ENCODE measurements at regions not wholly inside any gene's neighbourhood (a gene's known extent, or its start where the extent isn't known, plus 50 kb on each side); places are given as distances from the start of the nearest gene placed in this dataset.

GRCh38 chr20:41895241-41896032, 277.3 kb upstream of the CHD6 start:
- Histone ChIP-seq H3K9me3 (no peaks in the 10 kb centered on the region), H3K27ac (no peak overlapping the region), H3K4me3 (no peak overlapping the region), H3K36me3 (no peaks in the 10 kb centered on the region), H3K27me3 (no peaks in the 10 kb centered on the region), H3K4me1 (no peaks in the 10 kb centered on the region)
- no peak for DNase-seq
- TF ChIP-seq CTCF (IDR thresholded peaks at IDR 0.05), result no peak
- intact Hi-C loops (cut with DNase I; ENCODE audit: low total_unique reads), result no loop called here

DNA sequence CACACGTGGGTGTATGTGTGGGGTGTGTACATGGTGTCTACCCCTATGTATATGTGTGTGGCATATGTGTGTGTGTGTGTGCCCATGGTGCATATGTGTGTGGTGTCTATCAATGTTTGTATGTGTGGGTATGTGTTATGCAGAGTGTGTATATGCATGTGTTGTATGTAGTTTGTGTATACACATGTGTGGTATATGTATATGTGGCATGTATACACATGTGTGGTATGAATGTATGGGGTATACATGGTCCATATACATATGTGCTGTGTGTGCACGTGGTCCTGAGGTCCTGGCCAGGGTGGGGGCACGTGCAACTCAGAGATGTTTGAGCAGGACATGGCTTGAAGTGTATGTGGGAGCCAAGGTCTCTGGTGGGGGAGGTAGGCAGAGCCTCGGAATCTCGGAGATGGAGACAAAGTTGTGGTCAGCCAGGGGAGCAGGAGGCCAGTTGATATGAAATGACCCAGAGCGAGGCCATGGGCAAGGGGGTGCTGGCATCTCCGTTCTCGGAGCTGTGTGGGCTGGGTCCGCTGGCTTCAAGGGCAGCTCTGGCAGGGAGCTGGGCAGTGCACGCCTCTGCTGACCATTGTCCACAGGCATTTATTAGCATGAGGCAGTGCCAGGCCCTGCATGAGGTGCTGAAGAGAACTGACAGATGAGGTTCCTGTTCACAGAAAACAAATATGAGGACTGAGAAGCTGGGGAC, 276.2 kb upstream of the CHD6 start:
- intact Hi-C loops (cut with DNase I; ENCODE audit: low total_unique reads), result no loop called here
- TF ChIP-seq CTCF (IDR thresholded peaks at IDR 0.05), result no peak
- H3K27me3 ChIP-seq, result no peaks in the 10 kb centered on the region
- H3K4me1 ChIP-seq, result no peaks in the 10 kb centered on the region
- H3K4me3 ChIP-seq, result no peak overlapping the region
- H3K36me3 ChIP-seq, result no peaks in the 10 kb centered on the region
- H3K9me3 ChIP-seq, result no peaks in the 10 kb centered on the region
- no peak overlapping the region for H3K27ac ChIP-seq
- DNase-seq, result no peak

- no peak for DNase-seq
- Histone ChIP-seq H3K9me3 (no peaks in the 10 kb centered on the region), H3K4me3 (no peak overlapping the region), H3K27ac (no peak overlapping the region), H3K4me1 (no peaks in the 10 kb centered on the region), H3K27me3 (no peaks in the 10 kb centered on the region), H3K36me3 (no peaks in the 10 kb centered on the region)
- intact Hi-C loops (cut with DNase I; ENCODE audit: low total_unique reads), result no loop called here
- TF ChIP-seq CTCF (IDR thresholded peaks at IDR 0.05), result no peak
Measured at GRCh38 chr20:41892031-41892430, 273.9 kb upstream of the CHD6 start.

DNA sequence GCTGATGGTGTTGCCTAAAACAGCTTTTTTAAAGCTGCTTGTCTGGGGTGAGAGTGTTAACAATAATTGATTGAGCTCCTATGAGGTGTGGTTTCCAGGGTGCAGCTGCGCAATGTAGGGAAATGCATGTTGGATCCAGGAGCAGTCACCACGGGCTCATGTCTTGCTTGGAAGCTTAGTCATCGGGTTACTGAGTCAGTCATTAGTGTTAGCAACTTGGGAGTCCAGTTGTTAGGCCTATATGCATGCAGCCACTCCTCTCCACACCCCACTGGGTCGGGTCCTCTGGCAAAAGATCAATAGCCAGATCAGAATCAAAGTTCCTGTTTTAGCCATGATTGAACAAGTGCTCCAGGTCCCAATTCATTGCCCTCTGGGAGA, 271.7 kb upstream of the CHD6 start:
- no peak overlapping the region for H3K4me3 ChIP-seq
- intact Hi-C loops (cut with DNase I; ENCODE audit: low total_unique reads), result no loop called here
- no peak overlapping the region for H3K27ac ChIP-seq
- no peak for DNase-seq
- no peaks in the 10 kb centered on the region for H3K36me3 ChIP-seq
- H3K4me1 ChIP-seq, result no peaks in the 10 kb centered on the region
- TF ChIP-seq CTCF (IDR thresholded peaks at IDR 0.05), result no peak
- no peaks in the 10 kb centered on the region for H3K9me3 ChIP-seq
- H3K27me3 ChIP-seq, result no peaks in the 10 kb centered on the region

- no peak for DNase-seq
- H3K4me3 ChIP-seq, result no peak overlapping the region
- no peaks in the 10 kb centered on the region for H3K4me1 ChIP-seq
- no peaks in the 10 kb centered on the region for H3K27me3 ChIP-seq
- H3K36me3 ChIP-seq, result no peaks in the 10 kb centered on the region
- H3K27ac ChIP-seq, result no peak overlapping the region
- intact Hi-C loops (cut with DNase I; ENCODE audit: low total_unique reads), result no loop called here
- no peak for TF ChIP-seq CTCF (IDR thresholded peaks at IDR 0.05)
- H3K9me3 ChIP-seq, result no peaks in the 10 kb centered on the region
Measured at GRCh38 chr20:41889126-41889843, 271.1 kb upstream of the CHD6 start.

Measured in tibial artery (tissue), 4 donors.